ENCODE measurements at regions not wholly inside any gene's neighbourhood (a gene's known extent, or its start where the extent isn't known, plus 50 kb on each side); places are given as distances from the start of the nearest gene placed in this dataset.

DNA sequence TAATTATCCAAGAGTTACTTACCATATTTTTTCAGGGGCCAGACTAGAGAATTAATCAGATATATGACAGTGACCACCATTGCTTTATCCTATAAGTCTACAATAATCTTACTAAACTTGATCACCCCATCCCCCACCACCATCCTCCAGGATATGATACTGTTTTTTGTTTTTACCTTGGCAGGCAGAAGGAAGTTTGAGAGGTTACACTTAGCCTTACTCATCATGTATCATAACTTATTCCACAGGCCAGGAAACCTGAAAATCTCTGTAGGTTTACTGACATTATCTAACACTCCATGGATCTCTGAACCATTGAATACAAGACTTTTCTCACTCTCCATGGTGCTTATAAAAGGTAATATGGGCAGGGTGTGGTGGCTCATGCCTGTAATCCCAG lies 602.7 kb downstream of the KCNJ3 start:
- TF ChIP-seq, protein P1, sequence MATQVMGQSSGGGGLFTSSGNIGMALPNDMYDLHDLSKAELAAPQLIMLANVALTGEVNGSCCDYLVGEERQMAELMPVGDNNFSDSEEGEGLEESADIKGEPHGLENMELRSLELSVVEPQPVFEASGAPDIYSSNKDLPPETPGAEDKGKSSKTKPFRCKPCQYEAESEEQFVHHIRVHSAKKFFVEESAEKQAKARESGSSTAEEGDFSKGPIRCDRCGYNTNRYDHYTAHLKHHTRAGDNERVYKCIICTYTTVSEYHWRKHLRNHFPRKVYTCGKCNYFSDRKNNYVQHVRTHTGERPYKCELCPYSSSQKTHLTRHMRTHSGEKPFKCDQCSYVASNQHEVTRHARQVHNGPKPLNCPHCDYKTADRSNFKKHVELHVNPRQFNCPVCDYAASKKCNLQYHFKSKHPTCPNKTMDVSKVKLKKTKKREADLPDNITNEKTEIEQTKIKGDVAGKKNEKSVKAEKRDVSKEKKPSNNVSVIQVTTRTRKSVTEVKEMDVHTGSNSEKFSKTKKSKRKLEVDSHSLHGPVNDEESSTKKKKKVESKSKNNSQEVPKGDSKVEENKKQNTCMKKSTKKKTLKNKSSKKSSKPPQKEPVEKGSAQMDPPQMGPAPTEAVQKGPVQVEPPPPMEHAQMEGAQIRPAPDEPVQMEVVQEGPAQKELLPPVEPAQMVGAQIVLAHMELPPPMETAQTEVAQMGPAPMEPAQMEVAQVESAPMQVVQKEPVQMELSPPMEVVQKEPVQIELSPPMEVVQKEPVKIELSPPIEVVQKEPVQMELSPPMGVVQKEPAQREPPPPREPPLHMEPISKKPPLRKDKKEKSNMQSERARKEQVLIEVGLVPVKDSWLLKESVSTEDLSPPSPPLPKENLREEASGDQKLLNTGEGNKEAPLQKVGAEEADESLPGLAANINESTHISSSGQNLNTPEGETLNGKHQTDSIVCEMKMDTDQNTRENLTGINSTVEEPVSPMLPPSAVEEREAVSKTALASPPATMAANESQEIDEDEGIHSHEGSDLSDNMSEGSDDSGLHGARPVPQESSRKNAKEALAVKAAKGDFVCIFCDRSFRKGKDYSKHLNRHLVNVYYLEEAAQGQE (tag by site-specific recombination; IDR thresholded peaks at IDR 0.05), result no peak
- TF ChIP-seq, protein P2, sequence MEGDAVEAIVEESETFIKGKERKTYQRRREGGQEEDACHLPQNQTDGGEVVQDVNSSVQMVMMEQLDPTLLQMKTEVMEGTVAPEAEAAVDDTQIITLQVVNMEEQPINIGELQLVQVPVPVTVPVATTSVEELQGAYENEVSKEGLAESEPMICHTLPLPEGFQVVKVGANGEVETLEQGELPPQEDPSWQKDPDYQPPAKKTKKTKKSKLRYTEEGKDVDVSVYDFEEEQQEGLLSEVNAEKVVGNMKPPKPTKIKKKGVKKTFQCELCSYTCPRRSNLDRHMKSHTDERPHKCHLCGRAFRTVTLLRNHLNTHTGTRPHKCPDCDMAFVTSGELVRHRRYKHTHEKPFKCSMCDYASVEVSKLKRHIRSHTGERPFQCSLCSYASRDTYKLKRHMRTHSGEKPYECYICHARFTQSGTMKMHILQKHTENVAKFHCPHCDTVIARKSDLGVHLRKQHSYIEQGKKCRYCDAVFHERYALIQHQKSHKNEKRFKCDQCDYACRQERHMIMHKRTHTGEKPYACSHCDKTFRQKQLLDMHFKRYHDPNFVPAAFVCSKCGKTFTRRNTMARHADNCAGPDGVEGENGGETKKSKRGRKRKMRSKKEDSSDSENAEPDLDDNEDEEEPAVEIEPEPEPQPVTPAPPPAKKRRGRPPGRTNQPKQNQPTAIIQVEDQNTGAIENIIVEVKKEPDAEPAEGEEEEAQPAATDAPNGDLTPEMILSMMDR (tag by site-specific recombination; IDR thresholded peaks at IDR 0.05), result no peak
- no peak for TF ChIP-seq ZNF544 (tag by site-specific recombination; IDR thresholded peaks at IDR 0.05)
- no peak for TF ChIP-seq YY1 (tag by site-specific recombination; IDR thresholded peaks at IDR 0.05)
- no peak for TF ChIP-seq KLF16 (tag by site-specific recombination; IDR thresholded peaks at IDR 0.05)
- TF ChIP-seq, protein P3, sequence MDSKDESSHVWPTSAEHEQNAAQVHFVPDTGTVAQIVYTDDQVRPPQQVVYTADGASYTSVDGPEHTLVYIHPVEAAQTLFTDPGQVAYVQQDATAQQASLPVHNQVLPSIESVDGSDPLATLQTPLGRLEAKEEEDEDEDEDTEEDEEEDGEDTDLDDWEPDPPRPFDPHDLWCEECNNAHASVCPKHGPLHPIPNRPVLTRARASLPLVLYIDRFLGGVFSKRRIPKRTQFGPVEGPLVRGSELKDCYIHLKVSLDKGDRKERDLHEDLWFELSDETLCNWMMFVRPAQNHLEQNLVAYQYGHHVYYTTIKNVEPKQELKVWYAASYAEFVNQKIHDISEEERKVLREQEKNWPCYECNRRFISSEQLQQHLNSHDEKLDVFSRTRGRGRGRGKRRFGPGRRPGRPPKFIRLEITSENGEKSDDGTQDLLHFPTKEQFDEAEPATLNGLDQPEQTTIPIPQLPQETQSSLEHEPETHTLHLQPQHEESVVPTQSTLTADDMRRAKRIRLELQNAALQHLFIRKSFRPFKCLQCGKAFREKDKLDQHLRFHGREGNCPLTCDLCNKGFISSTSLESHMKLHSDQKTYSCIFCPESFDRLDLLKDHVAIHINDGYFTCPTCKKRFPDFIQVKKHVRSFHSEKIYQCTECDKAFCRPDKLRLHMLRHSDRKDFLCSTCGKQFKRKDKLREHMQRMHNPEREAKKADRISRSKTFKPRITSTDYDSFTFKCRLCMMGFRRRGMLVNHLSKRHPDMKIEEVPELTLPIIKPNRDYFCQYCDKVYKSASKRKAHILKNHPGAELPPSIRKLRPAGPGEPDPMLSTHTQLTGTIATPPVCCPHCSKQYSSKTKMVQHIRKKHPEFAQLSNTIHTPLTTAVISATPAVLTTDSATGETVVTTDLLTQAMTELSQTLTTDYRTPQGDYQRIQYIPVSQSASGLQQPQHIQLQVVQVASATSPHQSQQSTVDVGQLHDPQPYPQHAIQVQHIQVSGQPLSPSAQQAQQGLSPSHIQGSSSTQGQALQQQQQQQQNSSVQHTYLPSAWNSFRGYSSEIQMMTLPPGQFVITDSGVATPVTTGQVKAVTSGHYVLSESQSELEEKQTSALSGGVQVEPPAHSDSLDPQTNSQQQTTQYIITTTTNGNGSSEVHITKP (tag by site-specific recombination; IDR thresholded peaks at IDR 0.05), result no peak
- TF ChIP-seq ZNF274 (IDR thresholded peaks at IDR 0.05; ENCODE audit: low read length), result no peak
- TF ChIP-seq ZNF274 (tag by site-specific recombination; IDR thresholded peaks at IDR 0.05; ENCODE audit: borderline replicate concordance), result no peak
- no peak for TF ChIP-seq SP2 (tag by site-specific recombination; IDR thresholded peaks at IDR 0.05)
- no peak for TF ChIP-seq ZFP41 (tag by site-specific recombination; IDR thresholded peaks at IDR 0.05; ENCODE audit: borderline replicate concordance)
- no peak for TF ChIP-seq ZNF394 (tag by site-specific recombination; IDR thresholded peaks at IDR 0.05; ENCODE audit: borderline replicate concordance)
- TF ChIP-seq, protein P4, sequence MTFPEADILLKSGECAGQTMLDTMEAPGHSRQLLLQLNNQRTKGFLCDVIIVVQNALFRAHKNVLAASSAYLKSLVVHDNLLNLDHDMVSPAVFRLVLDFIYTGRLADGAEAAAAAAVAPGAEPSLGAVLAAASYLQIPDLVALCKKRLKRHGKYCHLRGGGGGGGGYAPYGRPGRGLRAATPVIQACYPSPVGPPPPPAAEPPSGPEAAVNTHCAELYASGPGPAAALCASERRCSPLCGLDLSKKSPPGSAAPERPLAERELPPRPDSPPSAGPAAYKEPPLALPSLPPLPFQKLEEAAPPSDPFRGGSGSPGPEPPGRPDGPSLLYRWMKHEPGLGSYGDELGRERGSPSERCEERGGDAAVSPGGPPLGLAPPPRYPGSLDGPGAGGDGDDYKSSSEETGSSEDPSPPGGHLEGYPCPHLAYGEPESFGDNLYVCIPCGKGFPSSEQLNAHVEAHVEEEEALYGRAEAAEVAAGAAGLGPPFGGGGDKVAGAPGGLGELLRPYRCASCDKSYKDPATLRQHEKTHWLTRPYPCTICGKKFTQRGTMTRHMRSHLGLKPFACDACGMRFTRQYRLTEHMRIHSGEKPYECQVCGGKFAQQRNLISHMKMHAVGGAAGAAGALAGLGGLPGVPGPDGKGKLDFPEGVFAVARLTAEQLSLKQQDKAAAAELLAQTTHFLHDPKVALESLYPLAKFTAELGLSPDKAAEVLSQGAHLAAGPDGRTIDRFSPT (tag by site-specific recombination; IDR thresholded peaks at IDR 0.05), result no peak
- TF ChIP-seq, protein P5, sequence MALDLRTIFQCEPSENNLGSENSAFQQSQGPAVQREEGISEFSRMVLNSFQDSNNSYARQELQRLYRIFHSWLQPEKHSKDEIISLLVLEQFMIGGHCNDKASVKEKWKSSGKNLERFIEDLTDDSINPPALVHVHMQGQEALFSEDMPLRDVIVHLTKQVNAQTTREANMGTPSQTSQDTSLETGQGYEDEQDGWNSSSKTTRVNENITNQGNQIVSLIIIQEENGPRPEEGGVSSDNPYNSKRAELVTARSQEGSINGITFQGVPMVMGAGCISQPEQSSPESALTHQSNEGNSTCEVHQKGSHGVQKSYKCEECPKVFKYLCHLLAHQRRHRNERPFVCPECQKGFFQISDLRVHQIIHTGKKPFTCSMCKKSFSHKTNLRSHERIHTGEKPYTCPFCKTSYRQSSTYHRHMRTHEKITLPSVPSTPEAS (tag by site-specific recombination; IDR thresholded peaks at IDR 0.05), result no peak
- TF ChIP-seq ZNF350 (tag by site-specific recombination; IDR thresholded peaks at IDR 0.05), result no peak
- TF ChIP-seq ZNF777 (tag by site-specific recombination; IDR thresholded peaks at IDR 0.05; ENCODE audit: borderline replicate concordance), result no peak
